Gastroesophageal sphincter (tissue), 4 donors: ENCODE measurements at regions not wholly inside any gene's neighbourhood (a gene's known extent, or its start where the extent isn't known, plus 50 kb on each side); places are given as distances from the start of the nearest gene placed in this dataset.

ENCODE experiments used
- ATAC-seq: fragments of 150-250 bp; one replicate; pipeline ENCODE4 v1.9.1; 2016; ENCODE audit warnings: mild to moderate bottlenecking, moderate library complexity
- H3K27ac ChIP-seq, 4 donors: fragments of 200-600 bp; sonication (generic) in 3 of 4; 1 replicate in 3 of 4; 2 replicates in 1 of 4; pipeline ENCODE4 v1.5.1; 2016 to 2019
- H3K27me3 ChIP-seq: fragments of 200-600 bp; sonication (generic); one replicate; pipeline ENCODE4 v1.5.1; 2019
- H3K36me3 ChIP-seq, 2 donors: fragments of 200-600 bp; sonication (generic); one replicate each; pipeline ENCODE4 v1.5.1; 2019; ENCODE audit warnings: control low read depth in 1 of 2
- H3K4me1 ChIP-seq, 3 donors: fragments of 200-600 bp; sonication (generic); 1 replicate in 2 of 3; 2 replicates in 1 of 3; pipeline ENCODE4 v1.5.1; 2016 to 2019; ENCODE audit warnings: control low read depth in 2 of 3
- H3K4me3 ChIP-seq, 2 donors: fragments of 200-600 bp; sonication (generic); one replicate each; pipeline ENCODE4 v1.5.1; 2019; ENCODE audit warnings: mild to moderate bottlenecking in 1 of 2, moderate library complexity in 1 of 2
- H3K9me3 ChIP-seq, 3 donors: fragments of 200-600 bp; sonication (generic); one replicate each; pipeline ENCODE4 v1.5.1; 2017 to 2019; ENCODE audit warnings: control low read depth in 2 of 3
- EP300 ChIP-seq: sonication (generic); formaldehyde crosslinking; IDR thresholded peaks from one replicate; pipeline ENCODE4 v1.6.1; 2017; ENCODE audit warnings: antibody characterized with exemption, mild to moderate bottlenecking
- POLR2A ChIP-seq, 2 donors: fragments of 450-650 bp; IDR thresholded peaks; one replicate each; pipeline ENCODE4 v1.6.1; 2017; ENCODE audit warnings: antibody characterized with exemption in 2 of 2, mild to moderate bottlenecking in 2 of 2, moderate library complexity in 1 of 2
- POLR2AphosphoS5 ChIP-seq: sonication (generic); formaldehyde crosslinking; IDR thresholded peaks from one replicate; pipeline ENCODE4 v1.6.1; 2017; ENCODE audit warnings: antibody characterized with exemption
- WGBS, 2 donors: methylation state at CpG; one replicate each; pipeline ENCODE4 v1.1.5; 2018; ENCODE audit warnings: low coverage in 1 of 2; 5-methylcytosine and 5-hydroxymethylcytosine counted together
- TF ChIP-seq, protein P1 (sequence below), 4 experiments: fragments of 200-600 bp in 2 of 4; fragments of 450-650 bp in 2 of 4; sonication (generic) in 1 of 4; IDR thresholded peaks; one replicate each; pipeline ENCODE4 v1.5.1; 2017 to 2019; ENCODE audit warnings: antibody characterized with exemption in 4 of 4, mild to moderate bottlenecking in 2 of 4, moderate library complexity in 2 of 4

DNA sequence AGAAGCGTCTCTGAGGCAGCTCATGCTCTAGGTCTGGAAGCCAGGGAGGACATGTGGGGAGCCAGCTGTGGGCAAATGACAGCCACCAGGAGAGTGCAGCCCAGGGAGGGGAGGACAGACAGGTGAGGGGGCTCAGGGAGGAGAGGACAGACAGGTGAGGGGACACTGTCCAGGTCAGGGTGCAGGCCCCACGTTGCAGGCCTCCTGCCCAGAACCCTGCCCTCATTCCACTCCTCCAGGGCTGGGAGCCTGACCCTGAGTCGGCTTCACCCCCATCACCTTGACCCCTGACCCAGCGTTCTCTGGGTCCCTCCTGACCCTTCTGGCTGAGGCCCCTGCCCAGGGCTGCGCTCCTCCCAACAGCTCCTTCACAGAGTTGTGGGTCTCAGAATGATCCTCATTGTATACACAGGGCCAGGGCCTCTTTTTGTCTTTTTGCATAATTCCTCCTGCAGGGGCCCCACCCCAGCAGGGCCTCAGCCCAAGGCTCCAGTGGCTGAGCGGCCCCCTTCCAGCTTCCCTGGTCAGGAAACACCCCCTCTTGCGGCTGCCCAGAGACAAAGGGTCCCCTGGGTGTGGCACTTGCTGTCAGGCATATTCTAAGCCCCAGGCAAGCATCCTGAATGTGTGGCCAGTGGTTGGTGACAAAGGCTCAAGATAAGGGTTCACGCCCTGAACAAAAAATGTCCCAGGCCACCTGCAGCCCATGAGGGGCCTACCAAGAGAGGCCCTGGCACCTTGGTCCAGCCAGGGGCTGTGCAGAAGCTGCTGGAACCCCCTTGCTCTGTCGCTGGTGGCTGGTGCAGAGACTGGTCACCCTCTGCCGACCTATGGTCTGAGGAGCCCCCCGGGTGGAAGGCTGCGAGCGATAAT lies 853.0 kb downstream of the BRD1 start:
- Histone ChIP-seq H3K9me3 (peaks cover 0 to 7% (median 0%) of the 10 kb centered on the region in 3 donors), H3K36me3 (no peaks in the 10 kb centered on the region), H3K27me3 (peaks cover 67% of the 10 kb centered on the region), H3K4me3 (no peak overlapping the region), H3K27ac (no peak overlapping the region), H3K4me1 (no peaks in the 10 kb centered on the region)
- ATAC-seq, result no peak
- WGBS, 2 donors, result 53 to 100% methylated on average over 1 to 4 of the region's 13 CpGs
- TF ChIP-seq POLR2A (IDR thresholded peaks at IDR 0.05), result no peak
- TF ChIP-seq, protein P1, sequence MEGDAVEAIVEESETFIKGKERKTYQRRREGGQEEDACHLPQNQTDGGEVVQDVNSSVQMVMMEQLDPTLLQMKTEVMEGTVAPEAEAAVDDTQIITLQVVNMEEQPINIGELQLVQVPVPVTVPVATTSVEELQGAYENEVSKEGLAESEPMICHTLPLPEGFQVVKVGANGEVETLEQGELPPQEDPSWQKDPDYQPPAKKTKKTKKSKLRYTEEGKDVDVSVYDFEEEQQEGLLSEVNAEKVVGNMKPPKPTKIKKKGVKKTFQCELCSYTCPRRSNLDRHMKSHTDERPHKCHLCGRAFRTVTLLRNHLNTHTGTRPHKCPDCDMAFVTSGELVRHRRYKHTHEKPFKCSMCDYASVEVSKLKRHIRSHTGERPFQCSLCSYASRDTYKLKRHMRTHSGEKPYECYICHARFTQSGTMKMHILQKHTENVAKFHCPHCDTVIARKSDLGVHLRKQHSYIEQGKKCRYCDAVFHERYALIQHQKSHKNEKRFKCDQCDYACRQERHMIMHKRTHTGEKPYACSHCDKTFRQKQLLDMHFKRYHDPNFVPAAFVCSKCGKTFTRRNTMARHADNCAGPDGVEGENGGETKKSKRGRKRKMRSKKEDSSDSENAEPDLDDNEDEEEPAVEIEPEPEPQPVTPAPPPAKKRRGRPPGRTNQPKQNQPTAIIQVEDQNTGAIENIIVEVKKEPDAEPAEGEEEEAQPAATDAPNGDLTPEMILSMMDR (IDR thresholded peaks at IDR 0.05), result no peak
- no peak for TF ChIP-seq EP300
- no peak for TF ChIP-seq POLR2AphosphoS5

DNA sequence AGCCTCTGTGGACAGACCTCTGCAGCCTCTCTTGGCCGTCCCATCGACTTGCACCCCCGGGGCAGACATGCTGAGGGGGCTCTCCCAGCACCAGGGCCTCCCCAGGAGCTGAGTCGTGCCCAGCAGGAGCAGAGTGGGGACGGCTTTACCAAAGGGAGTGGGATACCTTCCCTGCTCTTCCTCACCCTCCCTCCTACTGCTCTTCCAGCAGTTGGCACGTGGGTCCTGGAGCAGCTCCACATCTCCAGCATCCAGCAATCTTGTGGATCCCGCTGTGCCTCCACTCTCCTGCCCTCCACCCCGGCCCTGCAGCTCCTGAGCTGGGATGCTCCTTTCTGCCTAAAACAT lies 854.0 kb downstream of the BRD1 start:
- no peak for ATAC-seq
- H3K9me3 ChIP-seq, result no peaks in the 10 kb centered on the region
- no peak overlapping the region for H3K4me3 ChIP-seq
- H3K27me3 ChIP-seq, result peaks cover 67% of the 10 kb centered on the region
- H3K4me1 ChIP-seq, result no peaks in the 10 kb centered on the region
- no peak for TF ChIP-seq EP300
- TF ChIP-seq, protein P1 (IDR thresholded peaks at IDR 0.05), result no peak
- TF ChIP-seq POLR2A (IDR thresholded peaks at IDR 0.05), result no peak
- no peak for TF ChIP-seq POLR2AphosphoS5
- 30% methylated on average over 2 of the region's 8 CpGs; no CpG with 5 or more reads in 1 of the 2 donors for WGBS, 2 donors
- H3K36me3 ChIP-seq, result no peaks in the 10 kb centered on the region
- H3K27ac ChIP-seq, result no peak overlapping the region

DNA sequence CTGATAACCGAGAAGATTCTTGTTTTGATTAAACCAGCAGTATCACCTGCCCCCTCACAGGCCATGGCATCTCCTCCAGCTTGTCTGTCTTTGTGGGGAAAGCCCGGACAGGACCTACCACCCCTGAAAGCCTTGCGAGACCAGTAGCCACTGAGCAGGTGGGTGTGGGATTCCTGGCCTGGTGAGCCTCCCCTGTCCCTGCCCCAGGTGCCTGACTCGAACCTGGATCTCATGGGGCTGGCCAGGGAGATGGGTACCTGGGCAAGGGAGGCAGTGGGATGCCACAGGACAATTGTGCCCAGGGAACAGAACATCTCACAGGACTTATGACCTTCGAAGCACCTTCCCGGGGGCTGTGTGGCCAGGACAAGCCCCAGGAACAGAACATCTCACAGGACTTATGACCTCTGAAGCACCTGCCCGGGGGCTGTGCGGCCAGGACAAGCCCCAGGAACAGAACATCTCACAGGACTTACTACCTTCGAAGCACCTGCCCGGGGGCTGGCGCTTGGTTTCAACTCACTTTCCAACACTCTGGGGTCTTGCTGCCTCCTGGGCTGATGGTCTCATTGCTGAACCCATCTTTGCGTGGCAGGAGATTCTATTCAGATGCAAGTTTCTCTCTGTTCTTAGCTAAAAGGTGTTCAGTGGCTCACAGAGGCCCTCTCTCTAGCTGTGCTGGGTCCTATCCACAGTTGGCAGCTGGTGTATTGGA lies 854.5 kb downstream of the BRD1 start:
- H3K4me1 ChIP-seq, result no peaks in the 10 kb centered on the region
- no peak for TF ChIP-seq EP300
- TF ChIP-seq, protein P1 (IDR thresholded peaks at IDR 0.05), result no peak
- no peak for TF ChIP-seq POLR2AphosphoS5
- no peaks in the 10 kb centered on the region for H3K9me3 ChIP-seq
- H3K27ac ChIP-seq, result no peak overlapping the region
- ATAC-seq, result no peak
- WGBS, 2 donors, result 75 to 88% methylated on average over 1 to 4 of the region's 12 CpGs
- H3K36me3 ChIP-seq, result no peaks in the 10 kb centered on the region
- no peak overlapping the region for H3K4me3 ChIP-seq
- H3K27me3 ChIP-seq, result peaks cover 67% of the 10 kb centered on the region

DNA sequence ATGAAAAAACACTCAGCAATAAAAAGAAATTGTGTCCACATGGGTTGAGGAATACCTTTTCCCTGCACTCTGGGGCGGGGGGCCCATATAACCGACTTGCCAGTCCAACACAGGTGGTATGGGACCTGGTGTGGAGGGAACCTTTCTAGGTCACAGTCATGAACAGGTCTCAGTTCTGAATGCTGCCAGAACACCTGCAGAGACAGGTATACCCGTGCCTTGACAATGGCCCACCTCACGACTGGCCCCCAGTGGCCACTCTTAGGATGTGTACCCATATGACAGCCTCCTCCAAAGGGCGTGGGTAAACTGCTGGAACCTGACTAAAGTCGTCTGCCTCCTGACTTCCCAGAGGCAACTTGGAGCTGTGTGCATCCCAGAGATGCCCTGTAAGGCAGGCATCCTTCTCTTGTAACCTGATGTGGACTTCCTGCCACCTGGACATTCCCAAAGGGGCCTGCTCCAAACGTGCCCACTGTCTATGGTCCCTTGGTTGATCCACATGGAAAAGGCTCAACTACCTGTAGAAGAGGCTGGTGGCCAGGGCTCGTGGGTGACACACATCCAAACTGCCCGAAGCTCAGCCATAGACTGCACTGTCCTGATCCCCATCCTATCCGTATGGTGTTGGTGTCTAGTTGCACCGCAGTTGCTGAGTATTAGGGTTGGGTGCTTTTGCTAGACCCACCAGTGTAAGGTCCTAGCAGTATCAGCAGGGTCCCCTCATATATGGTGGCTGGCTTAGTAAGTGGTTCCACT lies 859.3 kb downstream of the BRD1 start:
- Histone ChIP-seq H3K27me3 (peaks cover 25% of the 10 kb centered on the region), H3K4me1 (no peaks in the 10 kb centered on the region), H3K27ac (no peak overlapping the region), H3K9me3 (peaks cover 0 to 11% (median 0%) of the 10 kb centered on the region in 3 donors), H3K36me3 (no peaks in the 10 kb centered on the region), H3K4me3 (no peak overlapping the region)
- TF ChIP-seq POLR2A (IDR thresholded peaks at IDR 0.05) (no peak), POLR2AphosphoS5 (no peak), EP300 (no peak)
- TF ChIP-seq, protein P1 (IDR thresholded peaks at IDR 0.05), result no peak
- 86% methylated on average over 4 of the region's 11 CpGs; no CpG with 5 or more reads in 1 of the 2 donors for WGBS, 2 donors
- no peak for ATAC-seq
